ENCODE measurements at regions not wholly inside any gene's neighbourhood (a gene's known extent, or its start where the extent isn't known, plus 50 kb on each side); places are given as distances from the start of the nearest gene placed in this dataset.

DNA sequence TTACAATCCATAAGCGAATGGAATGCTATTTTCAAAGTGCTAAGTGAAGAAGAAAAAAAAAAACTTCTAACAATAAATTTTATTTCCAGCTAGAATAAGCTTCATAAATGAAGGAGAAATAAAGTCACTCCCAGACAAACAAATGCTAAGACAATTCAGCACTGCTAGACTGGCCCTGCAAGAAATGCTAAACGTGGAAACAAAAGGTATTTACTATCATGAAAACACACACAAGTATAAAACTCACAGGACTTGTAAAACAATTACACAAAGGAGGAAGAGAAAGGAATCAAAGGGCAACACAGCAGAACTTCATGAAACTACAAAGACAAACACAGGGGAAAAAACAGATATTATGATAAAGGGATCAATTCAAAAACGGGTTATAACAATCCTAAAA is 85.8 kb upstream of the NELL2 start:
- no peak overlapping the region for H3K4me3 Mint-ChIP-seq
- peaks cover 33% of the 10 kb centered on the region for H3K9me3 Mint-ChIP-seq

DNA sequence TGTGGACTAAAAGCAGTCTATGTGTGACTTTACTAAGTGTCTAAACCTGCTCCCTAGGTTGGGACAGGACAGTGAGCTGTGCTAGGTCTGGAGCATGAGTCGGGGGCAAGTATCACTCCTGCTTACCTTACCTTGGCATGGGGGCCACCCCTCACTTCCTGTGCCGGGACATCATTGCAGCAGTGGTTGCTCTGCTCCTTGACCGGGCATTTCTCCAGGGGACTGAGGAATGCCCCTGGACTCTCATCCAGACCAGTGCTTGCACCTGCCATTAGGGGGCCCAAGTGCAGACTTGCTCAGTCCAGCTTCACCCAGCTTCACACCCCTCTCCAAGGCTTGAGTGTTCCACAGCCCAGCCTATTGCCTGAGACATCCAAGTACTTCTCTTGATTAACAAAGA is 84.7 kb upstream of the NELL2 start:
- Mint-ChIP-seq H3K4me3 (no peak overlapping the region), H3K4me1 (no peaks in the 10 kb centered on the region), H3K9me3 (peaks cover 25% of the 10 kb centered on the region), H3K27me3 (ENCODE audit: low read depth) (no peaks in the 10 kb centered on the region), H3K36me3 (ENCODE audit: low read depth) (no peaks in the 10 kb centered on the region), H3K27ac (no peak overlapping the region)
- TF ChIP-seq, protein P1, sequence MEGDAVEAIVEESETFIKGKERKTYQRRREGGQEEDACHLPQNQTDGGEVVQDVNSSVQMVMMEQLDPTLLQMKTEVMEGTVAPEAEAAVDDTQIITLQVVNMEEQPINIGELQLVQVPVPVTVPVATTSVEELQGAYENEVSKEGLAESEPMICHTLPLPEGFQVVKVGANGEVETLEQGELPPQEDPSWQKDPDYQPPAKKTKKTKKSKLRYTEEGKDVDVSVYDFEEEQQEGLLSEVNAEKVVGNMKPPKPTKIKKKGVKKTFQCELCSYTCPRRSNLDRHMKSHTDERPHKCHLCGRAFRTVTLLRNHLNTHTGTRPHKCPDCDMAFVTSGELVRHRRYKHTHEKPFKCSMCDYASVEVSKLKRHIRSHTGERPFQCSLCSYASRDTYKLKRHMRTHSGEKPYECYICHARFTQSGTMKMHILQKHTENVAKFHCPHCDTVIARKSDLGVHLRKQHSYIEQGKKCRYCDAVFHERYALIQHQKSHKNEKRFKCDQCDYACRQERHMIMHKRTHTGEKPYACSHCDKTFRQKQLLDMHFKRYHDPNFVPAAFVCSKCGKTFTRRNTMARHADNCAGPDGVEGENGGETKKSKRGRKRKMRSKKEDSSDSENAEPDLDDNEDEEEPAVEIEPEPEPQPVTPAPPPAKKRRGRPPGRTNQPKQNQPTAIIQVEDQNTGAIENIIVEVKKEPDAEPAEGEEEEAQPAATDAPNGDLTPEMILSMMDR (IDR thresholded peaks at IDR 0.05; ENCODE audit: unreplicated experiment in 3 of 3) = no peak

More for the DNA sequence above, 85.8 kb upstream of the NELL2 start:
- Mint-ChIP-seq H3K36me3 (ENCODE audit: low read depth) (no peaks in the 10 kb centered on the region), H3K27ac (no peak overlapping the region), H3K27me3 (ENCODE audit: low read depth) (no peaks in the 10 kb centered on the region), H3K4me1 (no peaks in the 10 kb centered on the region)
- TF ChIP-seq, protein P1 (IDR thresholded peaks at IDR 0.05; ENCODE audit: unreplicated experiment in 3 of 3) = no peak

DNA sequence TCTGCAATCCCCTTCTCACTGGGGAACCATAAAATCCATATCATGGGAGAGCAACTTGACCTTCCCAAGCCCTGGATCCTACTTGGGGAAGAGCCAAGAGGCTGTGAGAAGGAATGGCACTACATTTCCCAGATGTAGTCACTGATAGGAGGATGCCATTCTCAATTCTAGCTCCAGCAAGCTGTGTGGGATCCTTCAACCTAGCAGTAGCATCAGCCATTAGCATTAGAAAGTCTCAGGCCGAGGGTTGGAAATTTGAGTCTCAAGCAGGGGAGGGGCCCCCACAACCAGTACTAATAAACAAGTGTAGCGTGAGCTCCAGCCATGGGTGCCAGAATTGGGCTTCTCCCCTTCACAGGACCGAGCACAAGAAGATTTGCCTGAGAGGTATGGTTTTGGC is 84.3 kb upstream of the NELL2 start:
- Mint-ChIP-seq H3K4me3 (no peak overlapping the region), H3K9me3 (peaks cover 22% of the 10 kb centered on the region), H3K27ac (no peak overlapping the region), H3K4me1 (no peaks in the 10 kb centered on the region), H3K36me3 (ENCODE audit: low read depth) (no peaks in the 10 kb centered on the region), H3K27me3 (ENCODE audit: low read depth) (no peaks in the 10 kb centered on the region)
- TF ChIP-seq, protein P1 (IDR thresholded peaks at IDR 0.05; ENCODE audit: unreplicated experiment in 3 of 3) = no peak

DNA sequence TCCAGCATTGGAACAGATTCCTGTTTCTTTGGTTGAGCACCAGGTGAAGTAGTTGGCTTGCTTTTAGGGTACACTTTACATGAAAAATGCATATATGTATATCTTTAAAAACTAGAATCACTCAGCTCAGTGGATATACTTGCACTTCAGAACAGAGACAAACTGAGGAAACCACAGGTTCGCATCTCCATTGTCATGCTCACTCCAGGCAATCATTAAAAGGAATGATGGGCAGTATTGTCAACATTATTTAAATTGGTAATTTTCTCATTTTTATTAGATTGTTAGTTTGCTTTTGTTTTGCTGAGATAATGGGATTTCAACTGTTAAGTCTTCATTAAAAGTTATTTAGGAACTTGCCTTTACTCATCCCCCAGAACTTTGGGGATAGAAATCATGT is 71.0 kb upstream of the NELL2 start:
- Mint-ChIP-seq H3K4me1 (no peaks in the 10 kb centered on the region), H3K27me3 (ENCODE audit: low read depth) (peaks cover 11% of the 10 kb centered on the region), H3K4me3 (no peak overlapping the region), H3K36me3 (ENCODE audit: low read depth) (no peaks in the 10 kb centered on the region), H3K27ac (no peak overlapping the region), H3K9me3 (no peaks in the 10 kb centered on the region)
- TF ChIP-seq, protein P1 (IDR thresholded peaks at IDR 0.05; ENCODE audit: unreplicated experiment in 3 of 3) = no peak

DNA sequence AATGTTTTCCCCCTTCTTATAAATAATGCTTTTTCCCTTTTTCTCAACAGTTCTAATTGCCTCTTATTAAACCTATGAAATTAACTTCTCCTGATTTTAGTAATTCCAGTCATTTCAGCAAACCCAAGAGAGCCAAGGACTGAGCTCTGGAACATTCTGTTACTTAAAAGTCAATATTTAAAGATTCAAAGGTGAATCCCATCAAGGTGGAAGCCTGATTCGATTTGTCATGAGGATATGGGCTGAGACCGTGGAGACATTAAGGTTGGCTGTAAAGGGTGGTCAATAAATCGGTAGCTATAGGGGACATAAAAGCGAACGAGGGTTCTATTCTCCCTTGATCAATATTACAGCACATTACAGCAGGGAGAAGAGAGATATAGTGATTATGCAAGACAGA is 66.6 kb upstream of the NELL2 start:
- H3K9me3 Mint-ChIP-seq = peaks cover 11% of the 10 kb centered on the region
- H3K4me3 Mint-ChIP-seq = no peak overlapping the region
- no peaks in the 10 kb centered on the region for H3K4me1 Mint-ChIP-seq
- H3K27ac Mint-ChIP-seq = no peak overlapping the region
- H3K36me3 Mint-ChIP-seq (ENCODE audit: low read depth) = no peaks in the 10 kb centered on the region
- H3K27me3 Mint-ChIP-seq (ENCODE audit: low read depth) = peaks cover 11% of the 10 kb centered on the region
- TF ChIP-seq, protein P1 (IDR thresholded peaks at IDR 0.05; ENCODE audit: unreplicated experiment in 3 of 3) = no peak

DNA sequence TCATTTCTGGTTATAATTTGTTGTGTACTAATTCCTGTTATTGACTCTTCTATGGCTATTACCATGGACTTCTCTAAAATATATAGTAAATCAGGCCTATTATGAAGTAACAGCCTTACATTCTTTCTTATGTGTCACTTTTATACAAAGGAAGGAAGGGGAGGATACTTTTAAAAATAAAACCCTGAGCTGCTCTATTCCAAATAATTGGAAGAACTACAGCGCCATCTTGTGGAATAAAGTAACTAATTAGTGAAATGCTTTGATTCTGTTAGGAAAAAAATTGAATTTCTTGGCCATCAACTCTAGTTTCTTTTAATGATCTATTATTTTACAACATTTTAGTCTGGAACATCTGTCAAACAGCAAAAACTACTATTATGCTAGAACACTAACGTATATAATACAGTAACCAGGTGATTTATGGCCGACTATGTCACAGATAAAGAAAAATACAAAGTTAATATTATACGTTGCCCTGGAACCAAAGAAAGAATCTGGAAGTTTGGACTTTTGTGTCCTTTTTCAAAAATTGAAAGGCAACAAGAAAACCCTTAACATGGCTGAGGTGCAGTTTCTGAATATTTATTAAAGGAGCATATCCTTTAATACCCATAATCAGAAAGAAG is 55.0 kb upstream of the NELL2 start:
- TF ChIP-seq, protein P1 (IDR thresholded peaks at IDR 0.05; ENCODE audit: unreplicated experiment in 3 of 3) = peak; percentile 54 to 75 (median 62)
- Mint-ChIP-seq H3K4me1 (no peaks in the 10 kb centered on the region), H3K36me3 (ENCODE audit: low read depth) (no peaks in the 10 kb centered on the region), H3K9me3 (peaks cover 7% of the 10 kb centered on the region), H3K27me3 (ENCODE audit: low read depth) (peaks cover 5% of the 10 kb centered on the region), H3K4me3 (no peak overlapping the region), H3K27ac (no peak overlapping the region)
